IMR-90 (cell line): ENCODE measurements at regions not wholly inside any gene's neighbourhood (a gene's known extent, or its start where the extent isn't known, plus 50 kb on each side); places are given as distances from the start of the nearest gene placed in this dataset.
"Not testable (repeated sequence)": the region's sequence is repeated elsewhere in the genome, so short reads cannot be mapped to it uniquely, and the experiment has no call there.

Experiments
- ATAC-seq: fragments of 200-7000 bp; cut with Tn5 transposase; 2 replicates; pipeline ENCODE4 v1.9.1; 2020; ENCODE audit warnings: low read depth, mild to moderate bottlenecking, moderate library complexity
- BruUV-seq: library from RNA; stranded (reverse); fragments of 400-500 nt; replicated peaks from 2 replicates; lab custom pipeline; 2021; lab: Mats Ljungman, UMichigan
- CTCF ChIA-PET: fragments of 300-600 bp; formaldehyde crosslinking; extraction: SDS; loops from one replicate; lab custom pipeline; 2021; ENCODE audit warnings: antibody characterized with exemption; lab: Yijun Ruan, JAX
- POLR2A ChIA-PET: fragments of 300-600 bp; sonication (Branson Sonifier 250); formaldehyde crosslinking; loops from one replicate; lab custom pipeline; 2022; ENCODE audit warnings: antibody characterized with exemption; ENCODE audit not compliant: unreplicated experiment; lab: Charles Lee
- DNase-seq: peaks from one replicate; pipeline ENCODE4 v3.0.0; 2013
- H2AFZ ChIP-seq: replicated peaks from 2 replicates; pipeline ENCODE3; 2013; ENCODE audit warnings: low read length, mild to moderate bottlenecking; ENCODE audit not compliant: poor library complexity
- H2AK5ac ChIP-seq: 2 replicates; pipeline ENCODE4 v1.6.1; 2013; ENCODE audit warnings: low read depth, low read length, inconsistent platforms
- H2AK9ac ChIP-seq: replicated peaks from 2 replicates; pipeline ENCODE3; 2013; ENCODE audit warnings: mild to moderate bottlenecking, low read depth, low read length, moderate library complexity; ENCODE audit not compliant: poor library complexity
- H2BK120ac ChIP-seq: 2 replicates; pipeline ENCODE4 v1.6.1; 2013; ENCODE audit warnings: low read depth, low read length, inconsistent platforms
- H2BK15ac ChIP-seq: 3 replicates; pipeline ENCODE4 v1.6.1; 2013; ENCODE audit warnings: low read depth, low read length, inconsistent platforms
- H2BK20ac ChIP-seq: 2 replicates; pipeline ENCODE4 v1.6.1; 2013; ENCODE audit warnings: low read depth, mild to moderate bottlenecking, inconsistent platforms, low read length, moderate library complexity
- H2BK5ac ChIP-seq: 2 replicates; pipeline ENCODE4 v1.6.1; 2013; ENCODE audit warnings: mild to moderate bottlenecking, low read depth, low read length, inconsistent platforms; ENCODE audit not compliant: poor library complexity, severe bottlenecking
- H3K14ac ChIP-seq: replicated peaks from 2 replicates; pipeline ENCODE4 v1.6.1; 2013; ENCODE audit warnings: low read depth, low read length, inconsistent platforms
- H3K18ac ChIP-seq: 2 replicates; pipeline ENCODE4 v1.6.1; 2013; ENCODE audit warnings: low read depth, low read length, control low read depth
- H3K23ac ChIP-seq: 2 replicates; pipeline ENCODE4 v1.6.1; 2013; ENCODE audit warnings: low read depth, low read length, inconsistent platforms
- H3K27ac ChIP-seq: 2 replicates; pipeline ENCODE4 v1.5.1; 2013; ENCODE audit warnings: mild to moderate bottlenecking, control low read depth, low read length; ENCODE audit not compliant: insufficient read depth
- H3K27me3 ChIP-seq: 2 replicates; pipeline ENCODE4 v1.6.1; 2013; ENCODE audit warnings: low read length; ENCODE audit not compliant: control insufficient read depth, insufficient read depth
- H3K36me3 ChIP-seq: 2 replicates; pipeline ENCODE4 v1.6.1; 2013; ENCODE audit warnings: low read length, mixed read lengths; ENCODE audit not compliant: control insufficient read depth, insufficient read depth
- H3K4ac ChIP-seq: 2 replicates; pipeline ENCODE4 v1.6.1; 2013; ENCODE audit warnings: low read depth, low read length, inconsistent platforms
- H3K4me1 ChIP-seq: 2 replicates; pipeline ENCODE4 v1.6.1; 2013; ENCODE audit warnings: low read length, mixed read lengths; ENCODE audit not compliant: control insufficient read depth, insufficient read depth
- H3K4me2 ChIP-seq: 2 replicates; pipeline ENCODE4 v1.6.1; 2013; ENCODE audit warnings: low read depth, mild to moderate bottlenecking, control low read depth, low read length, moderate library complexity
- H3K4me3 ChIP-seq: 2 replicates; pipeline ENCODE4 v1.5.1; 2013; ENCODE audit warnings: low read depth, mild to moderate bottlenecking, control low read depth, low read length, moderate library complexity; ENCODE audit not compliant: insufficient read depth
- H3K56ac ChIP-seq: 2 replicates; pipeline ENCODE4 v1.6.1; 2013; ENCODE audit warnings: low read length, inconsistent platforms; ENCODE audit not compliant: insufficient read depth; ENCODE audit errors: extremely low read depth
- H3K79me1 ChIP-seq, 2 experiments: 2 replicates each; pipeline ENCODE4 v1.6.1; 2013; ENCODE audit warnings: low read length in 2 of 2, inconsistent platforms in 1 of 2, low read depth in 1 of 2
- H3K9ac ChIP-seq: 2 replicates; pipeline ENCODE4 v1.6.1; 2013; ENCODE audit warnings: low read depth, low read length, control low read depth
- H3K9me1 ChIP-seq: 2 replicates; pipeline ENCODE4 v1.6.1; 2013; ENCODE audit warnings: low read length, inconsistent platforms; ENCODE audit not compliant: insufficient read depth
- H3K9me3 ChIP-seq: 2 replicates; pipeline ENCODE4 v1.6.1; 2013; ENCODE audit warnings: low read length; ENCODE audit not compliant: control insufficient read depth, insufficient read depth
- H4K20me1 ChIP-seq: 2 replicates; pipeline ENCODE4 v1.6.1; 2013; ENCODE audit warnings: low read length, inconsistent platforms; ENCODE audit not compliant: insufficient read depth
- H4K5ac ChIP-seq: 2 replicates; pipeline ENCODE4 v1.6.1; 2013; ENCODE audit warnings: mild to moderate bottlenecking, low read depth, low read length, control low read depth
- H4K8ac ChIP-seq, 2 experiments: 2 replicates each; pipeline ENCODE4 v1.6.1; 2013; ENCODE audit warnings: low read depth in 2 of 2, low read length in 2 of 2, control low read depth in 1 of 2, inconsistent platforms in 1 of 2
- H4K91ac ChIP-seq: 2 replicates; pipeline ENCODE4 v1.6.1; 2013; ENCODE audit warnings: low read depth, low read length, inconsistent platforms; ENCODE audit not compliant: insufficient read depth
- WGBS, 2 experiments: methylation state at CpG; one replicate each; pipeline versions ENCODE4 v1.1.5 to v1.1.7; 2013; ENCODE audit warnings: missing lambda C conversion rate in 2 of 2; ENCODE audit not compliant: insufficient read length in 1 of 2; ENCODE audit errors: extremely low coverage in 2 of 2; 5-methylcytosine and 5-hydroxymethylcytosine counted together
- dilution Hi-C: fragments of 300-500 bp; cut with HindIII; formaldehyde crosslinking; loops from one replicate; pipeline ENCODE4 v1.14.3; 2018; ENCODE audit warnings: low sequenced_read_pairs; ENCODE audit not compliant: unreplicated experiment
- in situ Hi-C: fragments of 300-500 bp; cut with MboI; formaldehyde crosslinking; loops from 3 replicates; pipeline ENCODE4 v1.14.3; 2019; ENCODE audit warnings: low sequenced_read_pairs, inconsistent platforms, mixed read lengths
- intact Hi-C: fragments of 100-400 bp; cut with micrococcal nuclease; formaldehyde crosslinking; loops from 2 replicates; pipeline ENCODE4 v1.10.0; 2022

DNA sequence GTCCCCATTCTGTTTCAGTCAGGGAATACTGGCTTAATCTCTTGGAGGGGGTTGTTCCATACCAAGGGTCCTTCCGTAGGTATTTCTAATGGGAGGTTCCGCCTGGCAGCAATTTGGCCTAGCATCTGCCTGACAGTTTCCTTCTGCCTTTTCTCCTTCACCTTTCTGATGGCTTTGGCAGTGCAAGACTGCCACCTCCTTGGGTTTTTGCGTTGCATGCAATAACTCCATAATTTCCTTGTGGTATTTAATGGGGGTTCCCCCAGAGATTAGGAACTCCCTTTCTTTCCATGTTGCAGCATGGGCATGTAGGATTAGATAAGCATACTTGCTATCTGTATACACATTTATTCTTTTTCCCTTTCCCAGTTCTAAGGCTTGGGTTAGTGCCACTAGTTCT lies 93.0 kb upstream of the ACSL1 start:
- dilution Hi-C loops, BruUV-seq: not testable (repeated sequence)
- 60% methylated on average over 1 of the region's 3 CpGs; no CpG with 5 or more reads in 1 of the 2 experiments for WGBS, 2 experiments

More for the DNA sequence above, 93.0 kb upstream of the ACSL1 start:
- H3K9ac ChIP-seq, H3K4me3 ChIP-seq, H4K8ac ChIP-seq, DNase-seq, H2AK9ac ChIP-seq, H3K9me1 ChIP-seq, H2AFZ ChIP-seq, H2BK20ac ChIP-seq, H3K27ac ChIP-seq, H3K56ac ChIP-seq, POLR2A ChIA-PET, H4K5ac ChIP-seq, H3K23ac ChIP-seq, H2AK5ac ChIP-seq, H2BK15ac ChIP-seq, H3K36me3 ChIP-seq, H3K27me3 ChIP-seq, H2BK120ac ChIP-seq, H3K4me1 ChIP-seq, H3K79me1 ChIP-seq, H3K14ac ChIP-seq, H4K20me1 ChIP-seq, intact Hi-C loops, H3K4me2 ChIP-seq, H3K9me3 ChIP-seq, CTCF ChIA-PET, H2BK5ac ChIP-seq, in situ Hi-C loops, H3K18ac ChIP-seq, ATAC-seq, H3K4ac ChIP-seq, H4K91ac ChIP-seq: not testable (repeated sequence)
